Stimulated activated naive CD8-positive, alpha-beta T cell treated with anti-CD3 and anti-CD28 coated beads, Interleukin-15, Interleukin-2, amounts not matched to agents 100 U/mL and 50 U/mL, for 24 hours (primary cell): ENCODE measurements at regions not wholly inside any gene's neighbourhood (a gene's known extent, or its start where the extent isn't known, plus 50 kb on each side); places are given as distances from the start of the nearest gene placed in this dataset.

Source experiments
- ATAC-seq: fragments of 150-1000 bp; cut with Tn5 transposase; one replicate; pipeline ENCODE4 v1.10.0; 2021
- DNase-seq: peaks from one replicate; pipeline ENCODE4 v3.0.0; 2021

GRCh38 chr10:100612601-100613595 lies 77.2 kb downstream of the HIF1AN start:
- ATAC-seq (no peak), DNase-seq (no peak)

GRCh38 chr10:100613846-100614245 lies 78.1 kb downstream of the HIF1AN start:
- ATAC-seq (no peak), DNase-seq (no peak)

GRCh38 chr10:100614429-100615095 lies 78.8 kb downstream of the HIF1AN start:
- ATAC-seq = no peak
- DNase-seq = no peak

GRCh38 chr10:100615241-100615640 lies 79.5 kb downstream of the HIF1AN start:
- ATAC-seq = no peak
- DNase-seq = no peak

- ATAC-seq = no peak
Observed at GRCh38 chr10:100615908-100616307, 80.2 kb downstream of the HIF1AN start.

GRCh38 chr10:100618091-100618615 lies 82.4 kb downstream of the HIF1AN start:
- ATAC-seq = no peak
- DNase-seq = no peak

More at GRCh38 chr10:100615908-100616307, 80.2 kb downstream of the HIF1AN start:
- no peak for DNase-seq

- DNase-seq (no peak), ATAC-seq (no peak)
Observed at GRCh38 chr10:100618632-100619255, 83.0 kb downstream of the HIF1AN start.

- ATAC-seq = no peak
- no peak for DNase-seq
Observed at GRCh38 chr10:100620087-100620835, 84.5 kb downstream of the HIF1AN start.

- ATAC-seq (no peak), DNase-seq (peak; percentile 13)
Observed at GRCh38 chr10:100621360-100622205, 85.8 kb downstream of the HIF1AN start.

GRCh38 chr10:100622946-100623345 lies 87.2 kb downstream of the HIF1AN start:
- no peak for DNase-seq

GRCh38 chr10:100623521-100624230 lies 87.9 kb downstream of the HIF1AN start:
- ATAC-seq (no peak), DNase-seq (no peak)

More at GRCh38 chr10:100622946-100623345, 87.2 kb downstream of the HIF1AN start:
- no peak for ATAC-seq

- ATAC-seq = no peak
- DNase-seq = no peak
Observed at GRCh38 chr10:100624298-100624697, 88.6 kb downstream of the HIF1AN start.

- ATAC-seq = no peak
- no peak for DNase-seq
Observed at GRCh38 chr10:100625816-100626215, 90.1 kb downstream of the HIF1AN start.

GRCh38 chr10:100628061-100628460 lies 92.3 kb downstream of the HIF1AN start:
- ATAC-seq (no peak), DNase-seq (no peak)

- ATAC-seq = no peak
Observed at GRCh38 chr10:100631192-100631591, 95.4 kb downstream of the HIF1AN start.

GRCh38 chr10:100632027-100632426 lies 96.3 kb downstream of the HIF1AN start:
- no peak for ATAC-seq

More at GRCh38 chr10:100631192-100631591, 95.4 kb downstream of the HIF1AN start:
- DNase-seq = no peak

GRCh38 chr10:100634034-100634433 lies 98.3 kb downstream of the HIF1AN start:
- ATAC-seq (no peak), DNase-seq (no peak)

More at GRCh38 chr10:100632027-100632426, 96.3 kb downstream of the HIF1AN start:
- no peak for DNase-seq

- ATAC-seq (no peak), DNase-seq (no peak)
Observed at GRCh38 chr10:100636848-100637553, 101.3 kb downstream of the HIF1AN start.

- DNase-seq (peak; percentile 22), ATAC-seq (no peak)
Observed at GRCh38 chr10:100637785-100638184, 102.0 kb downstream of the HIF1AN start.
